ENCODE measurements at regions not wholly inside any gene's neighbourhood (a gene's known extent, or its start where the extent isn't known, plus 50 kb on each side); places are given as distances from the start of the nearest gene placed in this dataset.

DNA sequence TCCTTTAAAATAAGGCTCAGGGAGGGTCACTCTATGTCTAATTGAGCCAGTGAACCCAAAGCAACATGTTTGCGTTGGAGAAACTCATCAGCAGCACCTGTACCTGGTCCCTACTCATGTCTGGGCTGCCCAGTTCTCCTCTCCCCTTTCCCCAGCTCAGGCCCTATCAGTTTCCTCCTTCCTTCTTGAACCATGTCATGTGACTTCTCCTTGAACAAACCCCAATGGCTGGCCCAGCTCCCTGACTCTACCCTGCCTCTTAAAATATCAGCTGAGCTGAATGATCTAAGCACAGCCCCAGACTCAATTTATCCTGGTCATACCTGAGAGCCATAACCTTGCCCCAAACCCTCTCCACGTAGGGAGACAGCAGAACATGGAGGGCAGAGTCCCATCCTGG is 290.9 kb downstream of the LPIN1 start:
- TF ChIP-seq, protein P1, sequence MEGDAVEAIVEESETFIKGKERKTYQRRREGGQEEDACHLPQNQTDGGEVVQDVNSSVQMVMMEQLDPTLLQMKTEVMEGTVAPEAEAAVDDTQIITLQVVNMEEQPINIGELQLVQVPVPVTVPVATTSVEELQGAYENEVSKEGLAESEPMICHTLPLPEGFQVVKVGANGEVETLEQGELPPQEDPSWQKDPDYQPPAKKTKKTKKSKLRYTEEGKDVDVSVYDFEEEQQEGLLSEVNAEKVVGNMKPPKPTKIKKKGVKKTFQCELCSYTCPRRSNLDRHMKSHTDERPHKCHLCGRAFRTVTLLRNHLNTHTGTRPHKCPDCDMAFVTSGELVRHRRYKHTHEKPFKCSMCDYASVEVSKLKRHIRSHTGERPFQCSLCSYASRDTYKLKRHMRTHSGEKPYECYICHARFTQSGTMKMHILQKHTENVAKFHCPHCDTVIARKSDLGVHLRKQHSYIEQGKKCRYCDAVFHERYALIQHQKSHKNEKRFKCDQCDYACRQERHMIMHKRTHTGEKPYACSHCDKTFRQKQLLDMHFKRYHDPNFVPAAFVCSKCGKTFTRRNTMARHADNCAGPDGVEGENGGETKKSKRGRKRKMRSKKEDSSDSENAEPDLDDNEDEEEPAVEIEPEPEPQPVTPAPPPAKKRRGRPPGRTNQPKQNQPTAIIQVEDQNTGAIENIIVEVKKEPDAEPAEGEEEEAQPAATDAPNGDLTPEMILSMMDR (IDR thresholded peaks at IDR 0.05) = no peak
- no peak for TF ChIP-seq POLR2A (IDR thresholded peaks at IDR 0.05)

Measured in Peyer's patch (tissue), 4 donors.